GM18519 (cell line): ENCODE measurements at regions not wholly inside any gene's neighbourhood (a gene's known extent, or its start where the extent isn't known, plus 50 kb on each side); places are given as distances from the start of the nearest gene placed in this dataset.

Experiments
- ATAC-seq: cut with Tn5 transposase; IDR thresholded peaks from one replicate; pipeline ENCODE4 v1.9.1; 2021; ENCODE audit warnings: mild to moderate bottlenecking, moderate library complexity; ENCODE audit not compliant: unreplicated experiment, low FRiP score

- ATAC-seq: no peak
These were observed 170.3 kb upstream of the PDE10A start for GRCh38 chr6:165833355-165833754.

- ATAC-seq: no peak
These were observed 168.9 kb upstream of the PDE10A start for GRCh38 chr6:165831812-165832510.

GRCh38 chr6:165830761-165831160, 167.7 kb upstream of the PDE10A start:
- no peak for ATAC-seq

DNA sequence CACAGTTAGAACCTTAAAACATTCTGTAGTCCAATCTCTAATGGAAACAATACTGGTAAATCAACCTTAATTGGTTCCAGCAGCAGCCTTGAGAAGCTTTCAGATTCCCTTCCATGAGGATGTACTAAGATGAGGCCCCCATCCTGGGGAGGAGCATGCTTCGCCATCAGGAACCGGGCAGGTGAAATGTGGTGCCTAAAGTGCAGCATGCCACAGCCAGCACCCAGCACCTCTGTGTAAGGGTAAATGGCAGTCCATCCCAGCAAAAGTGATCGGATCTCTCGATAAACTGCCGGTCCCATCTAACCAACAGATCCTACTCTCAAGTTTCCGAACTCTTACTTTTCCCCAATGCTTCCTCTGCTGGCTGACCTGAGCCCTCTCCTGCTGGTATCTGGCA, 166.3 kb upstream of the PDE10A start:
- ATAC-seq: no peak

DNA sequence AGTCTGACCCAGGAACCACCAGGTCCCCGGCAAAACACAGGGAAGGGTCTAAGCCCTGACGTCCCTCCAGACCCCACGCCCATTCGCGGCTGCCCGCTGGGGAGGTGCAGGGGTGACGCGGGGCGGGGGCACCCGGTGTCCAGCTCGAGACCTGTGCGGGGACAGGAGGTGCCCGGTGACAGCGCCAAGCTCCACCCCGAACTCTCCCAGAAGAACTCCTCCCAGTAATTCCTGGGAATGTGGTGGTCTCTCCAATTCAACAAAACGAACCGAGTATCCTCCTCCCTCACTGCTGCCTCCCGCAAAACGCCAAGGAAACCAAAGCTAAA, 164.1 kb upstream of the PDE10A start:
- no peak for ATAC-seq

DNA sequence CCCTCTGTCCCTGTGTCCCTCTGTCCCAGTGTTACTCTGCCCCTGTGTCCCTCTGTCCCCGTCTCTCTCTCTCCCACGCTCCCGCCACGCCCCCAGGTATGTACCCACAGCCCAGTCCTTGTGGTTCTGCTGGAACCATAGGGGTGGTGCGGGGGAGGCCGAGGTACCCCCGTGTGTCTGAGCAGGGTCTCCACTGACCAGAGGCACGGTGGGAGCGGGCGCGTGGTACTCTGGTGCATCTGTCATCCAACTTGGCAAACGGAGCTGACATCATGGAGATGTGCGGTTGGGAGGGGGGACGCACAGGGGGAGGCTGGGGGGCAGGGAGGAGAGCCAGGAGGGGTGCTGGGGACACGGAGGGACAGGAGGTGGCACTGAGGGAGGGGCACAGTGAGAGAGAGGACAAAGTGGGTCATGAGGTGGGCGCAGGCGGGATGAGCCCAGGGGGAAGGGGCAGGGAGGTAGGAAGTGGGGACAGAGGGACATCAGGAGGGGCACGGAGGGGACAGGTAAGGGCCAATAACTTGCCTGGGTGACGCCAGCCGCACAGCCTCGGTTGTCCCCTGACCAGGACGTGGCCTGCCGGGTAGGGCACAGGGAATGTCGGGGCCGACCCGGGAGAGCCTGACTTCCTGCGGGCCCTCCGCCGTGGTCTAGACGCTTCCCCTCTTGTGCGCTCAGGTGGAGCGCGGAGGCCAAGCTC, 163.6 kb upstream of the PDE10A start:
- ATAC-seq: no peak

DNA sequence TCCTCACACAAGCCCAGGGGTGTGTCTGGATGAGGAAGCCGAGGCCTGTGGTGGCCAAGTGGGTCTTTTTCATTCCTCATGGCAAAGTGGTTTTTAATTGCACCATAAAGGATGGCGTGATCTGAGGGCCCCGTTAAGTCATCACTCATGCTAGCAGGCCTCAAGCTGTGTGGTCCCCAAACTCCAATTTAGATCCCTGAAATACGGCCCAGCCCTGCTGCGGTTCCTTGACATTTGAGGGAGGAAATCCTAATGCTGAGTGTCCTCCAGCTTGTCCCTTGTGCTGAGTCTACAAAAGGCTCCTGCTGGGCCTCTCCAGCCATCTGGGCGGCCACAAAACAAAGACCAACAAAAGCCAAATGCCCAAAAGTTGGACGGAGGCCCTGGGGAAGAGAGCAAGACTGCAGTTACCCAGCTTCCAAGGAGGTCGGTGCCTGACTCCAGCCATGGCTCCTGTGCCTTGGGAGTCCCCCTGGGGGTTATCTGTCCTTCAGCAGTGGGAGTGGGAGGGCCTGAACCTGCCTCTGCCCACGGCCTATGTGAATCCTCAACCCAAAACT, 162.3 kb upstream of the PDE10A start:
- no peak for ATAC-seq

DNA sequence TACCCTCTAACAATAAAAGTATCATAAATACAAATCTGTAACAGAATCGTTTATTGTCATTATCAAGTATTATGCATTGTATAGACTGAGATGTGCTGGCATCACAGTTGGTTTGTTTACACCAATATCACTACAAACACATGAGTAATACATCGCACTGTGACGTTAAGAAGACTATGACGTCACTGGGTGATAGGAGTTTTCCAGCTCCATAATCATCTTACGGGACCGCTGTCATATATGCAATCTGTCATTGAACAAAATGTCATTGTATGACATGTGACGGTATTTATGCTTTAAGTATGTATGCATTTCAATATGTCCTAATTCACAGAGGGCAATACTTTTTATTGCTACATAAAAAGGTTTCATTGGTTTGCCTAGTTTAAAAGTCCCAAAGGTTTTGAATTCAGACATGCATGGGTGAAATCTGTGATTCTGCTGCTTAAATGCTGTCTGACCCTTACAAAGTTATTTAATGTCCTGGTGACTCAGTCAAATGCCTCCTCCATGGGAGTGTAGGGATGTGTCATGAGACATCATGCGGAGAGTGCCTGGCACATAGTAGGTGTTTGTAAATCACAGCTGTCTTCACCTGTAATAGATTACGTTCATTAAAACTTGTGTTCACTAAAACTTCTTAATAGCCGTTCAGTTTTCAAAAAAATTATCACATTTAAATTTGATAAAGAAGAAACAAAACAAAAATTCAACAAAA, 160.7 kb upstream of the PDE10A start:
- ATAC-seq: no peak

GRCh38 chr6:165822501-165822900, 159.5 kb upstream of the PDE10A start:
- ATAC-seq: no peak

- no peak for ATAC-seq
These were observed 158.7 kb upstream of the PDE10A start for GRCh38 chr6:165821754-165822153.

GRCh38 chr6:165820934-165821333, 157.9 kb upstream of the PDE10A start:
- no peak for ATAC-seq

- ATAC-seq: no peak
These were observed 157.4 kb upstream of the PDE10A start for GRCh38 chr6:165820407-165820806.

DNA sequence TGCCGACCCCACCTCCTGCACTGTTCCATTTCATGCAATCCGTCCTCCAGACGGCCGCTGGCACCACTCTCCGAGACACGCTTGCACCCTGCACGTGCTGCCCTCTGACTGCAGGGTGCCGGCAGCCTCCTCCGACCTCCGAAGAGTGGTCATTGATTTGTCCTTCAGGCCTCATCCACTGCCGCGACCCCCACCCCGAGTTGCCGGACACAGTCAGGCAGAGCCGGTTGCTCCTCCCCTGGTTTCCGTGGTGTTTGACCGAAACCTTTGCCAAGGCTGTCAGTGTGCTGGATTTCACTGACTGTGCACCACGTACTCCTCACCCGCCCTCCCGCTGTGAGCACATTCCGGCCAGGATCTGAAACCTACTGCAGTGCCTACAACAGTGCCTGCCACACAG, 156.4 kb upstream of the PDE10A start:
- ATAC-seq: no peak

GRCh38 chr6:165818200-165818599, 155.2 kb upstream of the PDE10A start:
- no peak for ATAC-seq

- no peak for ATAC-seq
These were observed 154.7 kb upstream of the PDE10A start for GRCh38 chr6:165817771-165818170.

DNA sequence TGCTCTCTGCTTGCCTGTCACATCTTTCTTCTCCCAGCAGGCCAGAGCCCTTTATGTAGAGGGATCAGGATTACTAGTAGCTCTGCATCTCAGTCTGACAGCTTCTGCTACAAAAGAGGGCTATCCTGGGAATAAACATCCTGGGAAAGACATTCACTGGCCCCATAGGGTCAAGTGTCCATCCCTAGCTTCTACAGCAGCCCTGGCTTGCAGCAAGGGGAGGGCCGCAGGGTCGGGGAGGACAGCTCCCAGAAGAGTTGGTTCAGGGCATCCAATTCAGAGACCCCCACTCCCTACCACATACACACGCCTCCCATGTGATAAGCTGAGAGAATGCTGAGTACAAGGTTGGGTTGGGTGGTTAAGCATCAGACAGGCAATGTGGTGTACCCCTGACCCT, 154.1 kb upstream of the PDE10A start:
- no peak for ATAC-seq

GRCh38 chr6:165814679-165815078, 151.6 kb upstream of the PDE10A start:
- no peak for ATAC-seq

GRCh38 chr6:165811512-165811911, 148.5 kb upstream of the PDE10A start:
- ATAC-seq: no peak

DNA sequence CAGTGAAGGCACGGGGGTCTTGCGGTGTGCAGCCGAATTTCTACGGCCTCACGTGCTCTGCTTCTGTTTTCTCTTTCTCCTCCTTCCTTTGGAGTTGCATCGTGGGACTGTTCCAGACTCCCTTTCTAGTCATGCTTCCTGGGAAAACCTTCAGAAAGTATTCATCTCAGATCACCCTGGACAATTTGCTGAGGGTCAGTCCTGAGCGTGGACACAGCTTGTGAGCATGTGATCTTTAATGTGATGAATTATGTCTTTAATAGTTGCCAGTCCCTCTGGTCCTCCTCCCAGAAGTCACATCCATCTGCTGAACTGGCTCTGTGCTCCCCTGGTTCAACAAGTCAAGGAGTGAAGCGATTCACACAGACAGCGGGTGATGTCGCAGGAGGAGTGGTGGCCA, 145.0 kb upstream of the PDE10A start:
- no peak for ATAC-seq

DNA sequence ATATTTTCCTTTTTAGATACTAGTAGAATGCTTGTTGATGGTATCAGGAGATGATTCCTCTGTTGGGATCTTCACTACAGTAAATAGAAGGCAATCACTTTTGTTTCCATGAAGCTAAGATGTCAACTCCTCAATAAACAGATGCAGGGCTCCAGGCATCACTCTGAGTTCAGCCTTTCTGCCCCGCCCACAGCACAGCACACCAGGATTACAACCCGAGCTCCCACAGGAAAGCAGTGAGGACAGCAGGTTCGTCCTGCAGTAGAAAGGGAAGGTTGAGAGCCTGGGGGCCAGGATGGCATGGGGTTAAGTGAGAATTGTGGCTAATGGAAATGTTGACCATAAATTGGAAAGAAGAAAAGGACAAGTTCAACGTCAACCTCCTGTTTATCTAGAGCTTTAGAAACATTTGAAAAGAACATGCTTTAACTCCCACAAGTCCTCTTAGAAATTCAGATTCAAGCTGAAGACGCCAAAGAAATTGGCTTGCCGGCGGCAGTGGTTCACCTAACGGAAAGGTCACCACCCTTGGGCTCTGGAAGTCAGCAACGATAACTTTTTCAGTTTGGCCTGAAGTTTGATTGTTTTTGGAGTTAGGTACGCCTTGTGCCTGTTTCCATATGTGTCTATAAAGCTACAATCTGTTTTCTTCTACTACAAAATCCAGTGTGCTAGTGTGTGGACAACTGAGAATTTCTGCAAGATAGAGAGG, 144.4 kb upstream of the PDE10A start:
- no peak for ATAC-seq
